Liver (tissue), 8 donors: ENCODE measurements at regions not wholly inside any gene's neighbourhood (a gene's known extent, or its start where the extent isn't known, plus 50 kb on each side); places are given as distances from the start of the nearest gene placed in this dataset.
A peak's percentile ranks its signal among the peaks of the same experiment; 100 is the strongest.

Experiments used
- DNase-seq: peaks from one replicate; pipeline ENCODE4 v3.0.0-alpha.2; 2017; ENCODE audit warnings: low spot score
- H3K27ac ChIP-seq, 2 donors: one replicate each; pipeline ENCODE4 v1.7.0; 2013; ENCODE audit warnings: inconsistent platforms in 2 of 2, low read length in 2 of 2, control low read depth in 1 of 2, low read depth in 1 of 2, mild to moderate bottlenecking in 1 of 2
- H3K27me3 ChIP-seq, 4 donors: one replicate each; pipeline versions ENCODE4 v1.6.1 to v1.7.0; 2013; ENCODE audit warnings: low read length in 3 of 4, inconsistent platforms in 1 of 4, mild to moderate bottlenecking in 1 of 4, moderate library complexity in 1 of 4; ENCODE audit not compliant: control insufficient read depth in 4 of 4, insufficient read depth in 4 of 4
- H3K36me3 ChIP-seq, 4 donors: one replicate each; pipeline versions ENCODE4 v1.6.1 to v1.7.0; 2013; ENCODE audit warnings: low read length in 3 of 4, mild to moderate bottlenecking in 3 of 4, low read depth in 1 of 4, moderate library complexity in 1 of 4; ENCODE audit not compliant: control insufficient read depth in 4 of 4, insufficient read depth in 3 of 4
- H3K4me1 ChIP-seq, 4 donors: one replicate each; pipeline versions ENCODE4 v1.6.1 to v1.7.0; 2013; ENCODE audit warnings: low read length in 3 of 4, mild to moderate bottlenecking in 3 of 4, moderate library complexity in 1 of 4; ENCODE audit not compliant: control insufficient read depth in 4 of 4, insufficient read depth in 4 of 4
- H3K4me3 ChIP-seq, 3 donors: one replicate each; pipeline versions ENCODE4 v1.6.1 to v1.7.0; 2013; ENCODE audit warnings: low read length in 3 of 3, control low read depth in 1 of 3, low read depth in 1 of 3, mild to moderate bottlenecking in 1 of 3
- H3K9ac ChIP-seq, 2 donors: one replicate each; pipeline ENCODE4 v1.7.0; 2013; ENCODE audit warnings: low read length in 2 of 2, mild to moderate bottlenecking in 2 of 2, moderate library complexity in 2 of 2, control low read depth in 1 of 2, low read depth in 1 of 2
- H3K9me3 ChIP-seq, 4 donors: one replicate each; pipeline versions ENCODE4 v1.6.1 to v1.7.0; 2013; ENCODE audit warnings: low read length in 3 of 4; ENCODE audit not compliant: control insufficient read depth in 4 of 4
- FOXA1 ChIP-seq: IDR thresholded peaks from 2 replicates; pipeline ENCODE4 v1.6.1; 2016; ENCODE audit warnings: antibody characterized with exemption
- GABPA ChIP-seq, 2 donors: IDR thresholded peaks in 1 of 2; conservative IDR thresholded peaks in 1 of 2; 2 replicates each; pipeline ENCODE4 v1.6.1; 2016; ENCODE audit warnings: antibody characterized with exemption in 2 of 2, mild to moderate bottlenecking in 1 of 2, moderate library complexity in 1 of 2
- HNF4A ChIP-seq, 2 donors: conservative IDR thresholded peaks; 2 replicates each; pipeline ENCODE4 v1.6.1; 2016; ENCODE audit warnings: antibody characterized with exemption in 2 of 2, mild to moderate bottlenecking in 2 of 2
- HNF4G ChIP-seq: IDR thresholded peaks from 2 replicates; pipeline ENCODE4 v1.6.1; 2016; ENCODE audit warnings: antibody characterized with exemption
- JUND ChIP-seq, 2 donors: IDR thresholded peaks; 2 replicates each; pipeline ENCODE4 v1.6.1; 2016; ENCODE audit warnings: antibody characterized with exemption in 2 of 2
- NR2F2 ChIP-seq: IDR thresholded peaks from 2 replicates; pipeline ENCODE4 v1.6.1; 2016; ENCODE audit warnings: antibody characterized with exemption
- RAD21 ChIP-seq, 2 donors: IDR thresholded peaks; 2 replicates each; pipeline ENCODE4 v1.6.1; 2016; ENCODE audit warnings: antibody characterized with exemption in 2 of 2, mild to moderate bottlenecking in 2 of 2
- RXRA ChIP-seq, 2 donors: IDR thresholded peaks; 2 replicates each; pipeline ENCODE4 v1.6.1; 2017 to 2018; ENCODE audit warnings: antibody characterized with exemption in 2 of 2, mild to moderate bottlenecking in 1 of 2
- SP1 ChIP-seq: IDR thresholded peaks from 2 replicates; pipeline ENCODE4 v1.6.1; 2018; ENCODE audit warnings: antibody characterized with exemption, mild to moderate bottlenecking
- TAF1 ChIP-seq: conservative IDR thresholded peaks from 2 replicates; pipeline ENCODE4 v1.6.1; 2016; ENCODE audit warnings: antibody characterized with exemption, mild to moderate bottlenecking
- YY1 ChIP-seq: IDR thresholded peaks from 2 replicates; pipeline ENCODE4 v1.6.1; 2016; ENCODE audit warnings: antibody characterized with exemption, mild to moderate bottlenecking
- WGBS: extraction: QIAGEN DNeasy Blood & Tissue Kit; methylation state at CpG from one replicate; pipeline ENCODE4 v1.1.7; 2013; 5-methylcytosine and 5-hydroxymethylcytosine counted together
- TF ChIP-seq, protein P1 (sequence below): fragments of 150-350 bp; IDR thresholded peaks from 2 replicates; pipeline ENCODE4 v1.5.1; 2017; ENCODE audit warnings: improper control_type of control experiment, low read depth, low read length; ENCODE audit not compliant: missing input control
- TF ChIP-seq, protein P2 (sequence below): IDR thresholded peaks from 2 replicates; pipeline ENCODE4 v1.6.1; 2016; ENCODE audit warnings: antibody characterized with exemption
- TF ChIP-seq, protein P3 (sequence below): IDR thresholded peaks from 2 replicates; pipeline ENCODE4 v1.6.1; 2016; ENCODE audit warnings: antibody characterized with exemption
- TF ChIP-seq, protein P4 (sequence below): IDR thresholded peaks from 2 replicates; pipeline ENCODE4 v1.6.1; 2016; ENCODE audit warnings: antibody characterized with exemption
- donor health status: healthy.
- donor health status: healthy.
- donor health status: healthy.
- donor health status: healthy.
- donor health status: healthy.

DNA sequence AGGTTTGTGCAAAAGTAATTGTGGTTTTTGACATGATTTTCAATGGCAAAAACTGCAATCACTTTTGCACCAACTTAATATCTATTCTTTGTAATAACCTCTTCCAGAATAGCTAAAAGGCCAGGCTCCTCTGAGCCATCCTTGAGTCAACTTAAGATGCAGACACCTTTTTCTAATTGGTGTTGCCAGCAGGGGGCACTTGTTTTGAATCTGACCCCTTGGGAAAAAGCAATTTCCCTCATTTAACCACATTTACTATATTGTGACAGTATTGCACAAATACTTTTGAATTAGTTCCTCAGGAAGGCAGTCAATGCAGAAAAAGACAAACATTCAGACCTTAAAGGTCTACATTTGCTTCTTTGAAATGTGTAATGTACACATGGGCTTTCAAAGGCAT is 78.6 kb upstream of the GALNT5 start:
- H3K27ac ChIP-seq = no peak overlapping the region
- H3K9ac ChIP-seq = no peak overlapping the region
- peaks cover 0 to 5% (median 3%) of the 10 kb centered on the region in 4 donors for H3K4me1 ChIP-seq
- H3K27me3 ChIP-seq = no peaks in the 10 kb centered on the region
- TF ChIP-seq HNF4G = no peak
- TF ChIP-seq, protein P1, sequence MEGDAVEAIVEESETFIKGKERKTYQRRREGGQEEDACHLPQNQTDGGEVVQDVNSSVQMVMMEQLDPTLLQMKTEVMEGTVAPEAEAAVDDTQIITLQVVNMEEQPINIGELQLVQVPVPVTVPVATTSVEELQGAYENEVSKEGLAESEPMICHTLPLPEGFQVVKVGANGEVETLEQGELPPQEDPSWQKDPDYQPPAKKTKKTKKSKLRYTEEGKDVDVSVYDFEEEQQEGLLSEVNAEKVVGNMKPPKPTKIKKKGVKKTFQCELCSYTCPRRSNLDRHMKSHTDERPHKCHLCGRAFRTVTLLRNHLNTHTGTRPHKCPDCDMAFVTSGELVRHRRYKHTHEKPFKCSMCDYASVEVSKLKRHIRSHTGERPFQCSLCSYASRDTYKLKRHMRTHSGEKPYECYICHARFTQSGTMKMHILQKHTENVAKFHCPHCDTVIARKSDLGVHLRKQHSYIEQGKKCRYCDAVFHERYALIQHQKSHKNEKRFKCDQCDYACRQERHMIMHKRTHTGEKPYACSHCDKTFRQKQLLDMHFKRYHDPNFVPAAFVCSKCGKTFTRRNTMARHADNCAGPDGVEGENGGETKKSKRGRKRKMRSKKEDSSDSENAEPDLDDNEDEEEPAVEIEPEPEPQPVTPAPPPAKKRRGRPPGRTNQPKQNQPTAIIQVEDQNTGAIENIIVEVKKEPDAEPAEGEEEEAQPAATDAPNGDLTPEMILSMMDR = peak; percentile 15
- no peaks in the 10 kb centered on the region for H3K9me3 ChIP-seq
- DNase-seq = no peak
- no peak overlapping the region for H3K4me3 ChIP-seq
- H3K36me3 ChIP-seq = no peaks in the 10 kb centered on the region

DNA sequence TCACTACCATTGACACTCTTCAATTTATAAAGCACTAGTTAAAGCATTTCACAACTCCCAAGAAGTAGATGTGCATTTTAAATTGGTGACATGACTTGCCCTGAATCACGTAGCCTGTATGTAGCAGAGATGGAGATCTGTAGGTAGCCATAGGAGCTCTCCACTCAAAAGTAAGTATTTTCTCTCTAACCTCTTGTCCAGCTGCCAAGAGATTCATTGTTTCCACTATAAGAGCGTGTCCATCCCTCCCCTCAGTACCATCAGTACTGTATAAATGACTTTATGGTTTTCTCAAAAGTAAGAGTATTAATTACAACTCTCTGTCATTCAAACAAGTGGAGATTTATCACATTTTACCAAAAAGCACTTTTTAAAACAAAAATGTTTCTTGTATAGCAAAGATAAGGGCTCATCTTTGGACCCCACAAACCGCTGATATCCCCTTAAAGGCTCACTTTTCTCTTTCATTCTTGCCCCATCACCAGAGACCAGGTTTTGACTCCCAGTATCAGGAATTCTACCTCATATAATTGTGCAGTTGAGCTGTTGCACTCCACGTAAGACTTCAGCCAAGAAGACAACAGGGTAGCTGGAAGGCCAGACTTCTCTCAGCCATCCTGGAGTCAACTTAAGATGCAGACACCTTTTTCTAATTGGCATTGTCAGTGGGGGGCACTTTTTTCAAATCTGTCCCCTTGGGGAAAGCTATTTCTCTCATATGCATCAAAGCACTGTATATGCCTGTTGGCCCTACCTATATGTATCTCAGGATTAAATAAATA is 78.0 kb upstream of the GALNT5 start:
- H3K36me3 ChIP-seq = no peaks in the 10 kb centered on the region
- TF ChIP-seq, protein P1 = no peak
- no peak for TF ChIP-seq SP1
- TF ChIP-seq HNF4G = no peak
- no peak for TF ChIP-seq TAF1
- no peak for TF ChIP-seq RXRA (IDR thresholded peaks at IDR 0.05)
- WGBS = 88% methylated on average over 4 of the region's 4 CpGs

DNA sequence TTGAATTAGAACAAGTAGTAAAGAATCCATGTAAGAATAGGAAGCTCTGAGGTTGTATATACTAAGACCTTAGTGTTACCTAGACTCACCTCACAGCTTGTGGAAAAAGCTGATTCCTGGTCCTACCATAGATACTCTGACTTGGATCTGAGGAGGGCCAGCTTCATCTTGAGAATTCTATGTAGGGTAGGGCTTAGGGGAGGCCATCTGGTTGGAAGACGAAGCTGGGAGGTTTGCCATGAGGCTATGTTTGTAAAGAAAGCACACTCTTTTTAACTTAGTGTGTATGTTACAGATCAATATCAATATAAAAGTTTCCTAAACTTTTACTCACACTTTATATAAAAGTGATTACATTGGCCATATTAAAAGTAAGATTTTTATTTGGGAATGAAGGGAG is 77.1 kb upstream of the GALNT5 start:
- Histone ChIP-seq H3K27ac (no peak overlapping the region), H3K4me3 (no peak overlapping the region), H3K36me3 (no peaks in the 10 kb centered on the region), H3K27me3 (no peaks in the 10 kb centered on the region), H3K4me1 (peaks cover 0 to 5% (median 3%) of the 10 kb centered on the region in 4 donors), H3K9me3 (no peaks in the 10 kb centered on the region), H3K9ac (no peak overlapping the region)
- no peak for TF ChIP-seq FOXA1
- no peak for TF ChIP-seq HNF4G
- no peak for TF ChIP-seq TAF1
- no peak for TF ChIP-seq HNF4A (conservative IDR thresholded peaks at IDR 0.05)
- 85% methylated on average over 1 of the region's 1 CpG for WGBS
- no peak for DNase-seq

More for the DNA sequence above, 78.0 kb upstream of the GALNT5 start:
- Histone ChIP-seq H3K4me3 (no peak overlapping the region), H3K9ac (no peak overlapping the region), H3K4me1 (peaks cover 0 to 5% (median 3%) of the 10 kb centered on the region in 4 donors), H3K9me3 (no peaks in the 10 kb centered on the region), H3K27ac (no peak overlapping the region), H3K27me3 (no peaks in the 10 kb centered on the region)
- no peak for DNase-seq

DNA sequence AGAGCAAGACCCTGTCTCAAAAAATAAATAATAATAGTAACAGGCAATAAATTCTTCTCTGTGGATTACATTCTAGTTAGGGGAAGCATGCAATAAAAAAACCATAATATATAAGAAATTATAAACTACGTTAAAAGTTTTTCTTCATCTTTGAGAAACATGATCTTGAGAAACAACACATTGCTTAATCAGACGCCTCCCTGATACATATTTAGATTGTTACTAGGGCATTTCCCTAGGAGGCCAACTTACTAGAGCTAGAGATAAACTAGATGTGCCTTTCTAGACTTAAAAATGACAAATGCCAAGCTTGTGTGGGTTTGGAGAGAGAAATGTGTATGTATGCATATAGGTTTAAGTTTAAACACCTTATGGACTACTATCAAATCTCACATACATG is 76.3 kb upstream of the GALNT5 start:
- DNase-seq = no peak
- H3K27ac ChIP-seq = no peak overlapping the region
- no peaks in the 10 kb centered on the region for H3K27me3 ChIP-seq
- WGBS = 78% methylated on average over 2 of the region's 2 CpGs
- no peaks in the 10 kb centered on the region for H3K36me3 ChIP-seq
- TF ChIP-seq RAD21 (IDR thresholded peaks at IDR 0.05) (no peak), FOXA1 (no peak), JUND (IDR thresholded peaks at IDR 0.05) (no peak), NR2F2 (no peak), RXRA (IDR thresholded peaks at IDR 0.05) (no peak), YY1 (no peak), GABPA (IDR thresholded peaks at IDR 0.05 in 1 of 2, conservative IDR thresholded peaks at IDR 0.05 in 1 of 2) (no peak), TAF1 (no peak)
- TF ChIP-seq, protein P2, sequence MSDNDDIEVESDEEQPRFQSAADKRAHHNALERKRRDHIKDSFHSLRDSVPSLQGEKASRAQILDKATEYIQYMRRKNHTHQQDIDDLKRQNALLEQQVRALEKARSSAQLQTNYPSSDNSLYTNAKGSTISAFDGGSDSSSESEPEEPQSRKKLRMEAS = no peak
- TF ChIP-seq, protein P3, sequence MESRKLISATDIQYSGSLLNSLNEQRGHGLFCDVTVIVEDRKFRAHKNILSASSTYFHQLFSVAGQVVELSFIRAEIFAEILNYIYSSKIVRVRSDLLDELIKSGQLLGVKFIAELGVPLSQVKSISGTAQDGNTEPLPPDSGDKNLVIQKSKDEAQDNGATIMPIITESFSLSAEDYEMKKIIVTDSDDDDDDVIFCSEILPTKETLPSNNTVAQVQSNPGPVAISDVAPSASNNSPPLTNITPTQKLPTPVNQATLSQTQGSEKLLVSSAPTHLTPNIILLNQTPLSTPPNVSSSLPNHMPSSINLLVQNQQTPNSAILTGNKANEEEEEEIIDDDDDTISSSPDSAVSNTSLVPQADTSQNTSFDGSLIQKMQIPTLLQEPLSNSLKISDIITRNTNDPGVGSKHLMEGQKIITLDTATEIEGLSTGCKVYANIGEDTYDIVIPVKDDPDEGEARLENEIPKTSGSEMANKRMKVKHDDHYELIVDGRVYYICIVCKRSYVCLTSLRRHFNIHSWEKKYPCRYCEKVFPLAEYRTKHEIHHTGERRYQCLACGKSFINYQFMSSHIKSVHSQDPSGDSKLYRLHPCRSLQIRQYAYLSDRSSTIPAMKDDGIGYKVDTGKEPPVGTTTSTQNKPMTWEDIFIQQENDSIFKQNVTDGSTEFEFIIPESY = no peak
- TF ChIP-seq, protein P4, sequence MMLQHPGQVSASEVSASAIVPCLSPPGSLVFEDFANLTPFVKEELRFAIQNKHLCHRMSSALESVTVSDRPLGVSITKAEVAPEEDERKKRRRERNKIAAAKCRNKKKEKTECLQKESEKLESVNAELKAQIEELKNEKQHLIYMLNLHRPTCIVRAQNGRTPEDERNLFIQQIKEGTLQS = no peak
- no peak overlapping the region for H3K4me3 ChIP-seq
- no peaks in the 10 kb centered on the region for H3K9me3 ChIP-seq
- H3K9ac ChIP-seq = no peak overlapping the region
- peaks cover 0 to 5% (median 3%) of the 10 kb centered on the region in 4 donors for H3K4me1 ChIP-seq
